HG02678 (cell line): ENCODE measurements at regions not wholly inside any gene's neighbourhood (a gene's known extent, or its start where the extent isn't known, plus 50 kb on each side); places are given as distances from the start of the nearest gene placed in this dataset.
"Not testable (repeated sequence)": the region's sequence is repeated elsewhere in the genome, so short reads cannot be mapped to it uniquely, and the experiment has no call there.

ENCODE experiments used
- ATAC-seq: cut with Tn5 transposase; IDR thresholded peaks from one replicate; pipeline ENCODE4 v1.9.1; 2021; ENCODE audit warnings: mild to moderate bottlenecking, moderate library complexity; ENCODE audit not compliant: unreplicated experiment

- no peak for ATAC-seq
Measured at GRCh38 chr3:74149466-74149865, 465.0 kb downstream of the CNTN3 start.

GRCh38 chr3:74145277-74145676 is 469.2 kb downstream of the CNTN3 start:
- no peak for ATAC-seq

- ATAC-seq = no peak
Measured at GRCh38 chr3:74139648-74140047, 474.8 kb downstream of the CNTN3 start.

GRCh38 chr3:74137790-74138189 is 476.7 kb downstream of the CNTN3 start:
- no peak for ATAC-seq

- ATAC-seq = no peak
Measured at GRCh38 chr3:74135808-74136207, 478.7 kb downstream of the CNTN3 start.

- ATAC-seq = no peak
Measured at GRCh38 chr3:74134831-74135230, 479.6 kb downstream of the CNTN3 start.

- not testable (repeated sequence) for ATAC-seq
Measured at GRCh38 chr3:74131546-74132328, 482.7 kb downstream of the CNTN3 start.

- ATAC-seq = no peak
Measured at GRCh38 chr3:74129611-74130010, 484.8 kb downstream of the CNTN3 start.

GRCh38 chr3:74129056-74129455 is 485.4 kb downstream of the CNTN3 start:
- ATAC-seq = no peak

GRCh38 chr3:74127256-74127655 is 487.2 kb downstream of the CNTN3 start:
- no peak for ATAC-seq

GRCh38 chr3:74124782-74125181 is 489.7 kb downstream of the CNTN3 start:
- no peak for ATAC-seq

- ATAC-seq = no peak
Measured at GRCh38 chr3:74122281-74122680, 492.2 kb downstream of the CNTN3 start.

GRCh38 chr3:74121761-74122160 is 492.7 kb downstream of the CNTN3 start:
- ATAC-seq = no peak

- ATAC-seq = no peak
Measured at GRCh38 chr3:74119221-74119620, 494.5 kb upstream of the PDZRN3 start.

- no peak for ATAC-seq
Measured at GRCh38 chr3:74115906-74116305, 491.2 kb upstream of the PDZRN3 start.

- no peak for ATAC-seq
Measured at GRCh38 chr3:74107451-74107850, 482.7 kb upstream of the PDZRN3 start.

- no peak for ATAC-seq
Measured at GRCh38 chr3:74106925-74107324, 482.2 kb upstream of the PDZRN3 start.

- no peak for ATAC-seq
Measured at GRCh38 chr3:74091204-74091603, 466.5 kb upstream of the PDZRN3 start.

GRCh38 chr3:74089814-74090213 is 465.1 kb upstream of the PDZRN3 start:
- ATAC-seq = no peak

GRCh38 chr3:74080056-74080461 is 455.3 kb upstream of the PDZRN3 start:
- ATAC-seq = no peak

GRCh38 chr3:74075241-74075640 is 450.5 kb upstream of the PDZRN3 start:
- ATAC-seq = no peak

- no peak for ATAC-seq
Measured at GRCh38 chr3:74074700-74075099, 450.0 kb upstream of the PDZRN3 start.

GRCh38 chr3:74067296-74067695 is 442.6 kb upstream of the PDZRN3 start:
- ATAC-seq = no peak
